A673 (cell line): ENCODE measurements at regions not wholly inside any gene's neighbourhood (a gene's known extent, or its start where the extent isn't known, plus 50 kb on each side); places are given as distances from the start of the nearest gene placed in this dataset.

Experiments used
- CTCF ChIP-seq: fragments of 300-800, 200-600 bp; sonication (generic); conservative IDR thresholded peaks from 2 replicates; pipeline ENCODE4 v1.5.1; 2017; ENCODE audit warnings: low read depth, mild to moderate bottlenecking, antibody characterized with exemption, low read length, moderate library complexity, mixed read lengths
- EZH2 ChIP-seq: fragments of 200-600 bp; sonication (generic); IDR thresholded peaks from 2 replicates; pipeline ENCODE4 v1.6.1; 2017; ENCODE audit warnings: borderline replicate concordance, low read depth, mild to moderate bottlenecking, mixed read lengths, antibody characterized with exemption, low read length; ENCODE audit not compliant: poor library complexity, severe bottlenecking

DNA sequence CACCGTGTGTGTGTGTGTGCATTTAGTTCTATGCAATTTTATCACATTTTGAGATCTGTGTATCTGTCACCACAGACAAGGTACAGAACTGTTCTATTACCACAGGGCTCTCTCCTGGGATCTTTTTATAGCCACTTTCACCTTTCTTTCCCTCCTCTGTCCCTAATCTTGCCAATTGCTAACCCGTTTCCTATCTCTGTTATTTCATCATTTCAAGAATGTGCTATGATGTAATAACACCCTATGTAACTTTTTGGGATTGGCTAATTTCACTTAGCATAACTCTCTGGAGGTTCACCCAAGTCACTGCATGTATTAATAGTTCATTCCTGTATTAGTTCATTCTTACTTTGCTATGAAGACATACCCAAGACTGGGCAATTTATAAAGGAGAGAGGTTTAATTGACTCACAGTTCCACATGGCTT lies 657.7 kb downstream of the QKI start:
- TF ChIP-seq EZH2 (no peak), CTCF (no peak)
